ENCODE measurements at regions not wholly inside any gene's neighbourhood (a gene's known extent, or its start where the extent isn't known, plus 50 kb on each side); places are given as distances from the start of the nearest gene placed in this dataset.

- H3K4me1 ChIP-seq (ENCODE audit: control insufficient read depth, insufficient read depth, low read length), result no peaks in the 10 kb centered on the region
- ChIA-PET POLR2A (ENCODE audit: unreplicated experiment) (no interaction called here), CTCF (no interaction called here)
- intact Hi-C loops (cut with micrococcal nuclease), result no loop called here
- dilution Hi-C loops (cut with HindIII; ENCODE audit: low sequenced_read_pairs, unreplicated experiment), result no loop called here
- no TSS peak for BruUV-seq (replicated peaks)
- no peaks in the 10 kb centered on the region for H3K9me3 ChIP-seq (ENCODE audit: control insufficient read depth, insufficient read depth, low read length)
- no CpG with 5 or more reads among the region's 1 CpG for WGBS, 2 experiments (ENCODE audit: extremely low coverage in 2 of 2, insufficient read length in 1 of 2)
- H4K5ac ChIP-seq (ENCODE audit: low read depth, low read length), result no peak overlapping the region
- ATAC-seq (ENCODE audit: low read depth), result no peak
- no peak overlapping the region for H2BK120ac ChIP-seq (ENCODE audit: low read depth, low read length)
- H3K27ac ChIP-seq (ENCODE audit: insufficient read depth, low read length), result no peak overlapping the region
- no peak overlapping the region for H3K4ac ChIP-seq (ENCODE audit: low read depth, low read length)
- in situ Hi-C loops (cut with MboI; ENCODE audit: low sequenced_read_pairs), result no loop called here
- H3K23ac ChIP-seq (ENCODE audit: low read depth, low read length), result no peak overlapping the region
- H2BK15ac ChIP-seq (ENCODE audit: low read depth, low read length), result no peak overlapping the region
- H3K18ac ChIP-seq (ENCODE audit: low read depth, low read length), result no peak overlapping the region
- H2AFZ ChIP-seq (replicated peaks; ENCODE audit: low read length, poor library complexity), result no peak overlapping the region
- no peak overlapping the region for H4K91ac ChIP-seq (ENCODE audit: insufficient read depth, low read depth, low read length)
- H3K9ac ChIP-seq (ENCODE audit: low read depth, low read length), result no peak overlapping the region
- no peak overlapping the region for H2AK5ac ChIP-seq (ENCODE audit: low read depth, low read length)
- no peak overlapping the region for H3K14ac ChIP-seq (replicated peaks; ENCODE audit: low read depth, low read length)
- no peak overlapping the region for H2AK9ac ChIP-seq (replicated peaks; ENCODE audit: low read depth, low read length, poor library complexity)
- no peak overlapping the region for H3K4me2 ChIP-seq (ENCODE audit: low read depth, low read length)
- no peaks in the 10 kb centered on the region for H3K36me3 ChIP-seq (ENCODE audit: control insufficient read depth, insufficient read depth, low read length)
- H4K8ac ChIP-seq (ENCODE audit: low read depth in 2 of 2, low read length in 2 of 2), result no peak overlapping the region
- no peaks in the 10 kb centered on the region for H3K9me1 ChIP-seq (ENCODE audit: insufficient read depth, low read length)
- TF ChIP-seq CEBPB (IDR thresholded peaks at IDR 0.05; ENCODE audit: low read depth, low read length) (no peak), SMC3 (IDR thresholded peaks at IDR 0.05; ENCODE audit: low read depth, low read length) (no peak), NFE2L2 (IDR thresholded peaks at IDR 0.05; ENCODE audit: low read depth, low read length) (no peak)
- no peak for DNase-seq
- H3K56ac ChIP-seq (ENCODE audit: extremely low read depth, insufficient read depth, low read length), result no peak overlapping the region
- H3K27me3 ChIP-seq (ENCODE audit: control insufficient read depth, insufficient read depth, low read length), result no peaks in the 10 kb centered on the region; the same call in 1 of the 2 replicates
- no peak overlapping the region for H2BK20ac ChIP-seq (ENCODE audit: low read depth, low read length)
- H3K4me3 ChIP-seq (ENCODE audit: insufficient read depth, low read depth, low read length), result no peak overlapping the region
- H3K79me1 ChIP-seq (ENCODE audit: low read depth in 1 of 2, low read length in 2 of 2), result no peaks in the 10 kb centered on the region
- H4K20me1 ChIP-seq (ENCODE audit: insufficient read depth, low read length), result no peaks in the 10 kb centered on the region
- H2BK5ac ChIP-seq (ENCODE audit: low read depth, low read length, poor library complexity, severe bottlenecking), result no peak overlapping the region
Measured at GRCh38 chr10:58976254-58976653, 200.2 kb upstream of the PHYHIPL start.
